ENCODE measurements at regions not wholly inside any gene's neighbourhood (a gene's known extent, or its start where the extent isn't known, plus 50 kb on each side); places are given as distances from the start of the nearest gene placed in this dataset.

- TF ChIP-seq POLR2AphosphoS5 (IDR thresholded peaks at IDR 0.05; ENCODE audit: low read depth, low read length) (no peak), POLR2A (IDR thresholded peaks at IDR 0.05; ENCODE audit: low read depth, low read length) (no peak)
These were observed 72.9 kb upstream of the ALDH1B1 start for GRCh38 chr9:38319496-38320173.
